WERI-Rb-1 (cell line): ENCODE measurements at regions not wholly inside any gene's neighbourhood (a gene's known extent, or its start where the extent isn't known, plus 50 kb on each side); places are given as distances from the start of the nearest gene placed in this dataset.

Experiments used
- DNase-seq: peaks from one replicate; pipeline ENCODE4 v3.0.0-alpha.2; 2020
- H3K27ac ChIP-seq: fragments of 250-450 bp; sonication (Bioruptor Pico); 2 replicates; pipeline ENCODE4 v1.5.1; 2020; ENCODE audit warnings: mild to moderate bottlenecking, moderate library complexity
- H3K27me3 ChIP-seq: fragments of 250-450 bp; sonication (Bioruptor Pico); 2 replicates; pipeline ENCODE4 v1.5.1; 2021; ENCODE audit warnings: mild to moderate bottlenecking, low read depth, moderate library complexity; ENCODE audit not compliant: insufficient read depth, severe bottlenecking
- H3K36me3 ChIP-seq: fragments of 250-450 bp; sonication (Bioruptor Pico); 2 replicates; pipeline ENCODE4 v1.5.1; 2020; ENCODE audit warnings: mild to moderate bottlenecking, moderate library complexity
- H3K4me3 ChIP-seq: 2 replicates; pipeline ENCODE4 v1.5.1; 2011; ENCODE audit warnings: low read depth, mild to moderate bottlenecking, control low read depth, low read length
- H3K9me3 ChIP-seq: fragments of 250-450 bp; sonication (Bioruptor Pico); 2 replicates; pipeline ENCODE4 v1.5.1; 2021; ENCODE audit warnings: mild to moderate bottlenecking, moderate library complexity; ENCODE audit not compliant: severe bottlenecking
- TF ChIP-seq, protein P1 (sequence below): IDR thresholded peaks from 2 replicates; pipeline ENCODE4 v1.5.1; 2011; ENCODE audit warnings: low read depth, mild to moderate bottlenecking, control low read depth, inconsistent platforms, low read length

DNA sequence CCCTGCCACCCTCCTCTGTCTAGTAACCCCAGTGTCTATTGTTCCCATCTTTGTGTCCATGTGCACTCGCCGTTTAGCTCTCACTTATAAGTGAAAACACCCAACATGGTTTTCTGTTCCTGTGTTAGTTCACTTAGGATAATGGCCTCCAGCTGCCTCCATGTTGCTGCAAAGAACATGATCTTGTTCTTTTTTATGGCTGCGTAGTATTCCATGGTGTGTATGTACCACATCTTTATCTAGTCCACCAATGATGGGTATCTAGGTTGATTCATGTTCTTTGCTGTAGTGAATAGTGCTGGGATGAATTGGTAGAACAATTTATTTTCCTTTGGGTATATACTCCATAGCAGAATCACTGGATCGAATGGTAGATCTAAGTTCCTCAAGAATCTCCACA lies 51.0 kb upstream of the RFLNA start:
- Histone ChIP-seq H3K36me3 (no peaks in the 10 kb centered on the region), H3K9me3 (peaks cover 10% of the 10 kb centered on the region), H3K27me3 (no peaks in the 10 kb centered on the region), H3K27ac (no peak overlapping the region), H3K4me3 (no peak overlapping the region)
- TF ChIP-seq, protein P1, sequence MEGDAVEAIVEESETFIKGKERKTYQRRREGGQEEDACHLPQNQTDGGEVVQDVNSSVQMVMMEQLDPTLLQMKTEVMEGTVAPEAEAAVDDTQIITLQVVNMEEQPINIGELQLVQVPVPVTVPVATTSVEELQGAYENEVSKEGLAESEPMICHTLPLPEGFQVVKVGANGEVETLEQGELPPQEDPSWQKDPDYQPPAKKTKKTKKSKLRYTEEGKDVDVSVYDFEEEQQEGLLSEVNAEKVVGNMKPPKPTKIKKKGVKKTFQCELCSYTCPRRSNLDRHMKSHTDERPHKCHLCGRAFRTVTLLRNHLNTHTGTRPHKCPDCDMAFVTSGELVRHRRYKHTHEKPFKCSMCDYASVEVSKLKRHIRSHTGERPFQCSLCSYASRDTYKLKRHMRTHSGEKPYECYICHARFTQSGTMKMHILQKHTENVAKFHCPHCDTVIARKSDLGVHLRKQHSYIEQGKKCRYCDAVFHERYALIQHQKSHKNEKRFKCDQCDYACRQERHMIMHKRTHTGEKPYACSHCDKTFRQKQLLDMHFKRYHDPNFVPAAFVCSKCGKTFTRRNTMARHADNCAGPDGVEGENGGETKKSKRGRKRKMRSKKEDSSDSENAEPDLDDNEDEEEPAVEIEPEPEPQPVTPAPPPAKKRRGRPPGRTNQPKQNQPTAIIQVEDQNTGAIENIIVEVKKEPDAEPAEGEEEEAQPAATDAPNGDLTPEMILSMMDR, result no peak
- DNase-seq, result no peak
